Head of caudate nucleus (tissue), 42 donors: ENCODE measurements at regions not wholly inside any gene's neighbourhood (a gene's known extent, or its start where the extent isn't known, plus 50 kb on each side); places are given as distances from the start of the nearest gene placed in this dataset.
"Not testable (repeated sequence)": the region's sequence is repeated elsewhere in the genome, so short reads cannot be mapped to it uniquely, and the experiment has no call there.

ENCODE experiments used
- DNase-seq, 42 donors: peaks; one replicate each; pipeline versions ENCODE4 v3.0.0 to v3.0.0-alpha.2; 2020 to 2021; ENCODE audit warnings: mixed read lengths in 7 of 42
- intact Hi-C: fragments of 100-400 bp; cut with DNase I; formaldehyde crosslinking; loops from one replicate; pipeline ENCODE4 v1.15.0; 2022

GRCh38 chr12:75754698-75755097, 243.3 kb upstream of the KRR1 start:
- DNase-seq: no peak
- intact Hi-C loops: no loop called here

- DNase-seq: no peak
- intact Hi-C loops: no loop called here
Observed at GRCh38 chr12:75754141-75754540, 242.7 kb upstream of the KRR1 start.

- intact Hi-C loops: no loop called here
Observed at GRCh38 chr12:75751769-75752471, 240.5 kb upstream of the KRR1 start.

GRCh38 chr12:75750716-75751306, 239.4 kb upstream of the KRR1 start:
- no peak for DNase-seq
- intact Hi-C loops: no loop called here

More at GRCh38 chr12:75751769-75752471, 240.5 kb upstream of the KRR1 start:
- DNase-seq: no peak

GRCh38 chr12:75748990-75749389, 237.6 kb upstream of the KRR1 start:
- DNase-seq, intact Hi-C loops: not testable (repeated sequence)

- DNase-seq: no peak
- intact Hi-C loops: no loop called here
Observed at GRCh38 chr12:75748136-75748535, 236.7 kb upstream of the KRR1 start.

- intact Hi-C loops: no loop called here
- no peak for DNase-seq
Observed at GRCh38 chr12:75747572-75748021, 236.2 kb upstream of the KRR1 start.

- intact Hi-C loops: no loop called here
Observed at GRCh38 chr12:75746621-75747020, 235.2 kb upstream of the KRR1 start.

GRCh38 chr12:75744607-75745256, 233.3 kb upstream of the KRR1 start:
- intact Hi-C loops: no loop called here
- no peak for DNase-seq

More at GRCh38 chr12:75746621-75747020, 235.2 kb upstream of the KRR1 start:
- DNase-seq: no peak

GRCh38 chr12:75742961-75743360, 231.6 kb upstream of the KRR1 start:
- intact Hi-C loops: no loop called here
- no peak for DNase-seq

GRCh38 chr12:75742048-75742447, 230.6 kb upstream of the KRR1 start:
- DNase-seq: no peak
- intact Hi-C loops: no loop called here

GRCh38 chr12:75739912-75740311, 228.5 kb upstream of the KRR1 start:
- intact Hi-C loops: no loop called here
- DNase-seq: no peak

GRCh38 chr12:75739098-75739497, 227.7 kb upstream of the KRR1 start:
- DNase-seq, intact Hi-C loops: not testable (repeated sequence)

- intact Hi-C loops: no loop called here
- DNase-seq: peak in 1 of 42 donors; percentile 5
Observed at GRCh38 chr12:75738486-75738885, 227.1 kb upstream of the KRR1 start.

GRCh38 chr12:75735853-75736252, 224.4 kb upstream of the KRR1 start:
- intact Hi-C loops: no loop called here
- DNase-seq: peak in 18 of 42 donors; percentile 5 to 68 (median 33)

GRCh38 chr12:75728826-75729225, 217.4 kb upstream of the KRR1 start:
- intact Hi-C loops: no loop called here

GRCh38 chr12:75727577-75727976, 216.2 kb upstream of the KRR1 start:
- DNase-seq: no peak
- intact Hi-C loops: no loop called here

More at GRCh38 chr12:75728826-75729225, 217.4 kb upstream of the KRR1 start:
- DNase-seq: no peak

GRCh38 chr12:75725521-75726111, 214.2 kb upstream of the KRR1 start:
- DNase-seq: no peak
- intact Hi-C loops: no loop called here

GRCh38 chr12:75724928-75725312, 213.5 kb upstream of the KRR1 start:
- intact Hi-C loops: no loop called here

GRCh38 chr12:75724307-75724927, 213.0 kb upstream of the KRR1 start:
- intact Hi-C loops: no loop called here
- DNase-seq: no peak

More at GRCh38 chr12:75724928-75725312, 213.5 kb upstream of the KRR1 start:
- no peak for DNase-seq
